Lower leg skin (tissue), 4 donors: ENCODE measurements at regions not wholly inside any gene's neighbourhood (a gene's known extent, or its start where the extent isn't known, plus 50 kb on each side); places are given as distances from the start of the nearest gene placed in this dataset.
"Not testable (repeated sequence)": the region's sequence is repeated elsewhere in the genome, so short reads cannot be mapped to it uniquely, and the experiment has no call there.

Experiments
- DNase-seq, 2 donors: peaks; one replicate each; pipeline ENCODE4 v3.0.0-alpha.2; 2019; ENCODE audit warnings: low spot score in 2 of 2
- H3K4me3 ChIP-seq: fragments of 200-600 bp; sonication (generic); 2 replicates; pipeline ENCODE4 v1.5.1; 2017; ENCODE audit warnings: mild to moderate bottlenecking, low read depth; ENCODE audit not compliant: poor library complexity, severe bottlenecking
- CTCF ChIP-seq, 3 donors: fragments of 450-650 bp; IDR thresholded peaks; one replicate each; pipeline ENCODE4 v1.5.1; 2016; ENCODE audit warnings: antibody characterized with exemption in 3 of 3, mild to moderate bottlenecking in 3 of 3, moderate library complexity in 2 of 3
- POLR2A ChIP-seq, 2 donors: fragments of 450-650 bp; IDR thresholded peaks; one replicate each; pipeline ENCODE4 v1.6.1; 2016 to 2017; ENCODE audit warnings: antibody characterized with exemption in 2 of 2, mild to moderate bottlenecking in 1 of 2, moderate library complexity in 1 of 2
- WGBS, 2 donors: methylation state at CpG; one replicate each; pipeline ENCODE4 v1.1.5; 2018; 5-methylcytosine and 5-hydroxymethylcytosine counted together
- intact Hi-C: fragments of 100-400 bp; cut with DNase I; formaldehyde crosslinking; loops from one replicate; pipeline ENCODE4 v1.15.0; 2023; ENCODE audit warnings: low total_unique reads

GRCh38 chr3:39712413-39713048, 96.9 kb upstream of the MYRIP start:
- DNase-seq, result no peak
- no peak overlapping the region for H3K4me3 ChIP-seq
- intact Hi-C loops, result no loop called here
- 87 to 92% methylated on average over 4 of the region's 4 CpGs for WGBS, 2 donors
- TF ChIP-seq CTCF (IDR thresholded peaks at IDR 0.05), result no peak
- TF ChIP-seq POLR2A (IDR thresholded peaks at IDR 0.05), result no peak

- DNase-seq, intact Hi-C loops, H3K4me3 ChIP-seq: not testable (repeated sequence)
- WGBS, 2 donors, result 96 to 97% methylated on average over 16 to 19 of the region's 24 CpGs
Observed at GRCh38 chr3:39713341-39713740, 96.1 kb upstream of the MYRIP start.

- H3K4me3 ChIP-seq, result no peak overlapping the region
- intact Hi-C loops, result no loop called here
- DNase-seq, result no peak
- TF ChIP-seq CTCF (IDR thresholded peaks at IDR 0.05) (no peak), POLR2A (IDR thresholded peaks at IDR 0.05) (no peak)
- 47 to 55% methylated on average over 3 of the region's 3 CpGs for WGBS, 2 donors
Observed at GRCh38 chr3:39716849-39717248, 92.6 kb upstream of the MYRIP start.

- no peak for DNase-seq
- intact Hi-C loops, result no loop called here
- WGBS, 2 donors, result 67 to 78% methylated on average over 7 of the region's 7 CpGs
- no peak for TF ChIP-seq CTCF (IDR thresholded peaks at IDR 0.05)
- no peak for TF ChIP-seq POLR2A (IDR thresholded peaks at IDR 0.05)
- H3K4me3 ChIP-seq, result no peak overlapping the region
Observed at GRCh38 chr3:39718674-39719595, 90.5 kb upstream of the MYRIP start.

GRCh38 chr3:39721076-39721475, 88.3 kb upstream of the MYRIP start:
- no peak for TF ChIP-seq CTCF (IDR thresholded peaks at IDR 0.05)
- TF ChIP-seq POLR2A (IDR thresholded peaks at IDR 0.05), result no peak
- no peak overlapping the region for H3K4me3 ChIP-seq
- 35 to 54% methylated on average over 1 of the region's 1 CpG for WGBS, 2 donors
- DNase-seq, result no peak
- intact Hi-C loops, result no loop called here

- intact Hi-C loops, result no loop called here
- no peak overlapping the region for H3K4me3 ChIP-seq
- DNase-seq, result no peak
- TF ChIP-seq POLR2A (IDR thresholded peaks at IDR 0.05), result no peak
- TF ChIP-seq CTCF (IDR thresholded peaks at IDR 0.05), result no peak
- 30 to 47% methylated on average over 1 of the region's 1 CpG for WGBS, 2 donors
Observed at GRCh38 chr3:39724233-39724846, 85.1 kb upstream of the MYRIP start.
